GM23338 (cell line): ENCODE measurements at regions not wholly inside any gene's neighbourhood (a gene's known extent, or its start where the extent isn't known, plus 50 kb on each side); places are given as distances from the start of the nearest gene placed in this dataset.

ENCODE experiments used
- ATAC-seq: fragments of 200-7000 bp; cut with Tn5 transposase; 3 replicates; pipeline ENCODE4 v1.9.1; 2020
- DNase-seq: peaks from one replicate; pipeline ENCODE4 v3.0.0-alpha.2; 2015; ENCODE audit warnings: low spot score
- H2AFZ ChIP-seq: fragments of 200-600 bp; sonication (generic); 2 replicates; pipeline ENCODE4 v1.8.0; 2016; ENCODE audit warnings: antibody characterized with exemption, mild to moderate bottlenecking, moderate library complexity
- H3F3A ChIP-seq: fragments of 200-600 bp; sonication (generic); replicated peaks from 2 replicates; pipeline ENCODE4 v1.8.0; 2017; ENCODE audit warnings: antibody characterized with exemption, mixed run types, low read depth
- H3K27ac ChIP-seq: fragments of 200-600 bp; sonication (generic); 2 replicates; pipeline ENCODE4 v1.6.1; 2016; ENCODE audit warnings: low read depth
- H3K27me3 ChIP-seq: fragments of 200-600 bp; sonication (generic); 2 replicates; pipeline ENCODE4 v1.8.0; 2016; ENCODE audit warnings: mild to moderate bottlenecking, mixed run types, moderate library complexity; ENCODE audit not compliant: insufficient read depth
- H3K36me3 ChIP-seq: fragments of 200-600 bp; sonication (generic); 2 replicates; pipeline ENCODE4 v1.8.0; 2016; ENCODE audit warnings: mild to moderate bottlenecking; ENCODE audit not compliant: insufficient read depth
- H3K4me1 ChIP-seq: fragments of 200-600 bp; sonication (generic); 2 replicates; pipeline ENCODE4 v1.8.0; 2016; ENCODE audit warnings: mild to moderate bottlenecking, moderate library complexity; ENCODE audit not compliant: insufficient read depth
- H3K4me2 ChIP-seq: fragments of 200-600 bp; sonication (generic); 2 replicates; pipeline ENCODE4 v1.7.1; 2017; ENCODE audit warnings: mixed run types
- H3K4me3 ChIP-seq: fragments of 200-600 bp; sonication (generic); 2 replicates; pipeline ENCODE4 v1.6.1; 2016; ENCODE audit warnings: mixed run types
- H3K79me2 ChIP-seq: fragments of 200-600 bp; sonication (generic); replicated peaks from 2 replicates; pipeline ENCODE4 v1.8.0; 2017; ENCODE audit warnings: mild to moderate bottlenecking; ENCODE audit not compliant: insufficient read depth
- H3K9me2 ChIP-seq: fragments of 200-600 bp; sonication (generic); 2 replicates; pipeline ENCODE4 v1.8.0; 2017; ENCODE audit not compliant: insufficient read depth
- H4K20me1 ChIP-seq: fragments of 200-600 bp; sonication (generic); replicated peaks from 2 replicates; pipeline ENCODE4 v1.8.0; 2017; ENCODE audit warnings: mild to moderate bottlenecking; ENCODE audit not compliant: insufficient read depth
- H3K27ac Mint-ChIP-seq: 2 replicates; pipeline ENCODE4 v1.8.0; 2020; ENCODE audit warnings: inconsistent platforms, mild to moderate bottlenecking, moderate library complexity, mixed read lengths
- H3K27me3 Mint-ChIP-seq: 3 replicates; pipeline ENCODE4 v1.8.0; 2022; ENCODE audit warnings: low read depth, mild to moderate bottlenecking, moderate library complexity, mixed read lengths, inconsistent platforms; ENCODE audit not compliant: insufficient read depth, poor library complexity
- H3K36me3 Mint-ChIP-seq: 3 replicates; pipeline ENCODE4 v1.8.0; 2021; ENCODE audit warnings: low read depth, mild to moderate bottlenecking, inconsistent platforms, moderate library complexity, mixed read lengths
- H3K4me1 Mint-ChIP-seq: 3 replicates; pipeline ENCODE4 v1.8.0; 2020; ENCODE audit warnings: mild to moderate bottlenecking, inconsistent platforms, mixed read lengths
- H3K4me3 Mint-ChIP-seq: 3 replicates; pipeline ENCODE4 v1.8.0; 2021; ENCODE audit warnings: moderate library complexity, mild to moderate bottlenecking, inconsistent platforms, mixed read lengths
- H3K9me3 Mint-ChIP-seq: 3 replicates; pipeline ENCODE4 v1.8.0; 2020; ENCODE audit warnings: moderate library complexity, mild to moderate bottlenecking, inconsistent platforms, mixed read lengths
- CREB1 ChIP-seq: fragments of 250-450 bp; sonication (Bioruptor Pico); IDR thresholded peaks from 2 replicates; pipeline ENCODE4 v1.5.0; 2020; ENCODE audit warnings: low read depth, mild to moderate bottlenecking, moderate library complexity
- CTCF ChIP-seq, 2 experiments: fragments of 200-600 bp in 1 of 2; sonication (generic) in 1 of 2; conservative IDR thresholded peaks; 2 replicates each; pipeline versions ENCODE4 v1.5.1 to v1.6.1; 2016 to 2017; ENCODE audit warnings: antibody characterized with exemption in 2 of 2, low read depth in 2 of 2, mild to moderate bottlenecking in 2 of 2, moderate library complexity in 1 of 2
- ETS1 ChIP-seq: IDR thresholded peaks from 2 replicates; pipeline ENCODE4 v1.6.1; 2016; ENCODE audit warnings: antibody characterized with exemption
- EZH2 ChIP-seq: fragments of 200-600 bp; sonication (generic); IDR thresholded peaks from one replicate; pipeline ENCODE4 v1.8.0; 2017; ENCODE audit warnings: antibody characterized with exemption, mild to moderate bottlenecking, low read depth; ENCODE audit not compliant: unreplicated experiment
- EZH2phosphoT487 ChIP-seq: fragments of 200-600 bp; sonication (generic); IDR thresholded peaks from one replicate; pipeline ENCODE4 v1.8.1; 2018; ENCODE audit warnings: antibody characterized with exemption; ENCODE audit not compliant: unreplicated experiment
- JUNB ChIP-seq: IDR thresholded peaks from one replicate; pipeline ENCODE4 v1.6.1; 2016; ENCODE audit warnings: antibody characterized with exemption; ENCODE audit not compliant: unreplicated experiment
- NANOG ChIP-seq: IDR thresholded peaks from 2 replicates; pipeline ENCODE4 v1.6.1; 2016; ENCODE audit warnings: antibody characterized with exemption, borderline replicate concordance
- POLR2AphosphoS5 ChIP-seq: IDR thresholded peaks from 2 replicates; pipeline ENCODE4 v1.6.1; 2016; ENCODE audit warnings: antibody characterized with exemption, low read depth
- REST ChIP-seq: IDR thresholded peaks from one replicate; pipeline ENCODE4 v1.6.1; 2018; ENCODE audit warnings: antibody characterized with exemption; ENCODE audit not compliant: unreplicated experiment
- STAT1 ChIP-seq: IDR thresholded peaks from one replicate; pipeline ENCODE4 v1.6.1; 2016; ENCODE audit warnings: antibody characterized with exemption; ENCODE audit not compliant: unreplicated experiment
- ZNF114 ChIP-seq: fragments of 250-450 bp; sonication (Bioruptor Pico); IDR thresholded peaks from 2 replicates; pipeline ENCODE4 v1.5.0; 2020; ENCODE audit warnings: mild to moderate bottlenecking, moderate library complexity
- ZNF331 ChIP-seq: fragments of 250-450 bp; sonication (Bioruptor Pico); IDR thresholded peaks from 2 replicates; pipeline ENCODE4 v1.5.0; 2020; ENCODE audit warnings: low read depth, mild to moderate bottlenecking, moderate library complexity
- ZNF462 ChIP-seq: fragments of 250-450 bp; sonication (Bioruptor Pico); IDR thresholded peaks from 2 replicates; pipeline ENCODE4 v1.5.0; 2020; ENCODE audit warnings: mild to moderate bottlenecking, moderate library complexity

- TF ChIP-seq CREB1 (CRISPR knock-in tag) = no peak
These were observed 67.6 kb upstream of the FOXF1 start (continued) for GRCh38 chr16:86442703-86443102.

GRCh38 chr16:86443508-86444147 lies 66.7 kb upstream of the FOXF1 start:
- Mint-ChIP-seq H3K27ac (no peak overlapping the region), H3K36me3 (no peaks in the 10 kb centered on the region), H3K9me3 (peaks cover 5% of the 10 kb centered on the region; the same call in 1 of the 3 replicates), H3K27me3 (peaks cover 7% of the 10 kb centered on the region), H3K4me1 (no peaks in the 10 kb centered on the region), H3K4me3 (no peak overlapping the region)
- no peaks in the 10 kb centered on the region for H3K79me2 ChIP-seq
- H3K4me3 ChIP-seq = no peak overlapping the region
- no peak for DNase-seq
- H3K27me3 ChIP-seq = no peaks in the 10 kb centered on the region
- no peak overlapping the region for H3K27ac ChIP-seq
- no peak for ATAC-seq
- H4K20me1 ChIP-seq = no peaks in the 10 kb centered on the region
- no peaks in the 10 kb centered on the region for H3K9me2 ChIP-seq
- no peaks in the 10 kb centered on the region for H3K4me1 ChIP-seq
- no peak overlapping the region for H2AFZ ChIP-seq
- H3K36me3 ChIP-seq = no peaks in the 10 kb centered on the region
- H3F3A ChIP-seq = no peaks in the 10 kb centered on the region
- TF ChIP-seq ZNF462 (no peak), JUNB (no peak), STAT1 (no peak), ETS1 (no peak), ZNF331 (CRISPR knock-in tag) (no peak), REST (no peak), CTCF (conservative IDR thresholded peaks at IDR 0.05; ENCODE audit: low read depth in 2 of 2) (no peak), ZNF114 (CRISPR knock-in tag) (no peak), POLR2AphosphoS5 (no peak), EZH2phosphoT487 (no peak), NANOG (no peak), EZH2 (no peak), CREB1 (CRISPR knock-in tag) (no peak)
- no peak overlapping the region for H3K4me2 ChIP-seq
